ENCODE measurements at regions not wholly inside any gene's neighbourhood (a gene's known extent, or its start where the extent isn't known, plus 50 kb on each side); places are given as distances from the start of the nearest gene placed in this dataset.

GRCh38 chr3:17823036-17823435 lies 80.6 kb upstream of the TBC1D5 start:
- no peak overlapping the region for H2AK5ac ChIP-seq (ENCODE audit: insufficient read length, low read length)
- no peak overlapping the region for H4K8ac ChIP-seq (replicated peaks; ENCODE audit: insufficient read length, low read depth, low read length)
- H3K23ac ChIP-seq (ENCODE audit: insufficient read length, low read depth, low read length), result no peak overlapping the region
- H2BK12ac ChIP-seq (ENCODE audit: insufficient read length, low read depth, low read length), result no peak overlapping the region
- no peaks in the 10 kb centered on the region for H3K4me1 Mint-ChIP-seq
- no peak overlapping the region for H3K4me2 ChIP-seq (ENCODE audit: insufficient read depth, insufficient read length, low read length)
- no peak overlapping the region for H3K56ac ChIP-seq (ENCODE audit: insufficient read length, low read depth, low read length)
- no peaks in the 10 kb centered on the region for H3K79me2 ChIP-seq (ENCODE audit: insufficient read depth, low read length)
- H3K23me2 ChIP-seq (ENCODE audit: insufficient read length, low read depth, low read length, poor library complexity, severe bottlenecking), result no peaks in the 10 kb centered on the region
- no peak overlapping the region for H2BK5ac ChIP-seq (ENCODE audit: insufficient read length, low read length)
- no peaks in the 10 kb centered on the region for H3K27me3 Mint-ChIP-seq (ENCODE audit: low read depth)
- no peak overlapping the region for H3K14ac ChIP-seq (ENCODE audit: insufficient read depth, low read length)
- H4K5ac ChIP-seq (ENCODE audit: insufficient read length, low read depth, low read length), result no peak overlapping the region
- TF ChIP-seq, protein P1, sequence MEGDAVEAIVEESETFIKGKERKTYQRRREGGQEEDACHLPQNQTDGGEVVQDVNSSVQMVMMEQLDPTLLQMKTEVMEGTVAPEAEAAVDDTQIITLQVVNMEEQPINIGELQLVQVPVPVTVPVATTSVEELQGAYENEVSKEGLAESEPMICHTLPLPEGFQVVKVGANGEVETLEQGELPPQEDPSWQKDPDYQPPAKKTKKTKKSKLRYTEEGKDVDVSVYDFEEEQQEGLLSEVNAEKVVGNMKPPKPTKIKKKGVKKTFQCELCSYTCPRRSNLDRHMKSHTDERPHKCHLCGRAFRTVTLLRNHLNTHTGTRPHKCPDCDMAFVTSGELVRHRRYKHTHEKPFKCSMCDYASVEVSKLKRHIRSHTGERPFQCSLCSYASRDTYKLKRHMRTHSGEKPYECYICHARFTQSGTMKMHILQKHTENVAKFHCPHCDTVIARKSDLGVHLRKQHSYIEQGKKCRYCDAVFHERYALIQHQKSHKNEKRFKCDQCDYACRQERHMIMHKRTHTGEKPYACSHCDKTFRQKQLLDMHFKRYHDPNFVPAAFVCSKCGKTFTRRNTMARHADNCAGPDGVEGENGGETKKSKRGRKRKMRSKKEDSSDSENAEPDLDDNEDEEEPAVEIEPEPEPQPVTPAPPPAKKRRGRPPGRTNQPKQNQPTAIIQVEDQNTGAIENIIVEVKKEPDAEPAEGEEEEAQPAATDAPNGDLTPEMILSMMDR (conservative IDR thresholded peaks at IDR 0.05), result no peak
- no peak overlapping the region for H2AFZ ChIP-seq (ENCODE audit: low read length)
- no peak overlapping the region for H3K4me3 Mint-ChIP-seq
- H4K91ac ChIP-seq (ENCODE audit: insufficient read length, low read depth, low read length), result no peak overlapping the region
- no peak overlapping the region for H2BK120ac ChIP-seq (ENCODE audit: low read depth, low read length, poor library complexity, severe bottlenecking)
- no peaks in the 10 kb centered on the region for H3K9me3 ChIP-seq (ENCODE audit: control insufficient read depth, low read depth, low read length)
- H2BK20ac ChIP-seq (ENCODE audit: low read depth, low read length, poor library complexity, severe bottlenecking), result no peak overlapping the region
- H3K27me3 ChIP-seq (ENCODE audit: insufficient read depth, low read length), result no peaks in the 10 kb centered on the region
- H2BK15ac ChIP-seq (ENCODE audit: low read depth, low read length), result no peak overlapping the region
- H3T11ph ChIP-seq (ENCODE audit: low read length), result no peak overlapping the region
- peaks cover 0 to 2% (median 0%) of the 10 kb centered on the region in 3 experiments; a peak in 1 of 7 replicates for H3K36me3 Mint-ChIP-seq (ENCODE audit: insufficient read depth in 1 of 3, low read depth in 3 of 3)
- H3K27ac Mint-ChIP-seq, result no peak overlapping the region
- DNase-seq, result no peak
- H3K9ac ChIP-seq (ENCODE audit: extremely low read depth, insufficient read length, low read length), result no peak overlapping the region
- no peak overlapping the region for H3K18ac ChIP-seq (ENCODE audit: insufficient read length, low read depth, low read length)
- WGBS (ENCODE audit: extremely low coverage, insufficient read length, low lambda C conversion rate), result no CpG with 5 or more reads among the region's 4 CpGs
- H3K27ac ChIP-seq (ENCODE audit: insufficient read length, low read depth, low read length), result no peak overlapping the region
- no peaks in the 10 kb centered on the region for H3K79me1 ChIP-seq (ENCODE audit: insufficient read depth, low read depth, low read length, poor library complexity, severe bottlenecking)
- peaks cover 0 to 2% of the 10 kb centered on the region in 2 experiments; a peak in 1 of 5 replicates for H3K9me3 Mint-ChIP-seq
- H4K20me1 ChIP-seq (ENCODE audit: control insufficient read depth, insufficient read depth, insufficient read length), result no peaks in the 10 kb centered on the region
- H3K4ac ChIP-seq (ENCODE audit: low read depth, low read length), result no peak overlapping the region
- no peaks in the 10 kb centered on the region for H3K4me1 ChIP-seq (ENCODE audit: insufficient read depth, low read length)
